HepG2 (cell line): ENCODE measurements at regions not wholly inside any gene's neighbourhood (a gene's known extent, or its start where the extent isn't known, plus 50 kb on each side); places are given as distances from the start of the nearest gene placed in this dataset.

Experiments
- ATAC-seq: fragments of 200-7000 bp; cut with Tn5 transposase; 3 replicates; pipeline ENCODE4 v1.9.1; 2020; ENCODE audit warnings: mild to moderate bottlenecking, moderate library complexity
- BruUV-seq: library from RNA; stranded (reverse); fragments of 400-500 nt; replicated peaks from 2 replicates; lab custom pipeline; 2021; lab: Mats Ljungman, UMichigan
- CTCF ChIA-PET: fragments of 300-600 bp; formaldehyde crosslinking; extraction: SDS; loops from one replicate; lab custom pipeline; 2021; ENCODE audit warnings: low total read pairs, inconsistent platforms, low intra/inter-chr PET ratio; lab: Yijun Ruan, JAX
- POLR2A ChIA-PET: fragments of 350-600 bp; sonication (Branson Sonifier 250); formaldehyde crosslinking; loops from one replicate; lab custom pipeline; 2020; ENCODE audit warnings: antibody characterized with exemption, inconsistent platforms; lab: Yijun Ruan, JAX
- DNase-seq: peaks from one replicate; pipeline ENCODE4 v3.0.0-alpha.2; 2015; ENCODE audit warnings: low spot score
- FAIRE-seq: peaks from 3 replicates; lab custom pipeline; 2011; peaks lifted over from hg19 to GRCh38; lab: Jason Lieb, UNC
- H2AFZ ChIP-seq: one replicate; pipeline ENCODE4 v1.6.1; 2011; ENCODE audit warnings: low read length, inconsistent platforms
- H3K27ac ChIP-seq: fragments of 300-600 bp; 3 replicates; pipeline ENCODE4 v1.8.0; 2011; ENCODE audit warnings: mixed run types, mild to moderate bottlenecking, mixed read lengths, low read length, inconsistent platforms; ENCODE audit not compliant: insufficient read depth; ENCODE audit errors: extremely low read length
- H3K27me3 ChIP-seq, 2 experiments: fragments of 200-600 bp in 1 of 2; 2 replicates in 1 of 2; 3 replicates in 1 of 2; pipeline versions ENCODE4 v1.6.0 to v1.8.0; 2011; ENCODE audit warnings: low read length in 2 of 2, mild to moderate bottlenecking in 2 of 2, moderate library complexity in 2 of 2, inconsistent platforms in 1 of 2; ENCODE audit not compliant: insufficient read depth in 2 of 2, control insufficient read depth in 1 of 2
- H3K36me3 ChIP-seq, 2 experiments: fragments of 200-600 bp in 1 of 2; replicated peaks in 1 of 2; 2 replicates in 1 of 2; 3 replicates in 1 of 2; pipeline versions ENCODE4 v1.5.1 to v1.8.0; 2011; ENCODE audit warnings: low read length in 2 of 2, inconsistent platforms in 1 of 2; ENCODE audit not compliant: insufficient read depth in 2 of 2, control insufficient read depth in 1 of 2
- H3K4me1 ChIP-seq: 2 replicates; pipeline ENCODE4 v1.5.1; 2012; ENCODE audit warnings: low read length, inconsistent platforms; ENCODE audit not compliant: insufficient read depth
- H3K4me2 ChIP-seq: 2 replicates; pipeline ENCODE4 v1.6.0; 2011; ENCODE audit warnings: low read depth, low read length, inconsistent platforms
- H3K4me3 ChIP-seq, 3 experiments: fragments of 200-600 bp in 1 of 3; sonication (generic), shearing (Covaris generic) in 1 of 3; replicated peaks in 1 of 3; 2 replicates each; pipeline ENCODE4 v1.5.1; 2011 to 2016; ENCODE audit warnings: low read length in 3 of 3, inconsistent platforms in 2 of 3, low read depth in 2 of 3, mild to moderate bottlenecking in 2 of 3, control low read depth in 1 of 3, mixed read lengths in 1 of 3; ENCODE audit not compliant: insufficient read depth in 1 of 3
- H3K79me2 ChIP-seq: one replicate; pipeline ENCODE4 v1.6.1; 2011; ENCODE audit warnings: low read length, inconsistent platforms; ENCODE audit not compliant: insufficient read depth
- H3K9ac ChIP-seq: 2 replicates; pipeline ENCODE4 v1.6.0; 2011; ENCODE audit warnings: mild to moderate bottlenecking, low read depth, low read length, inconsistent platforms; ENCODE audit not compliant: insufficient read depth
- H3K9me3 ChIP-seq: 2 replicates; pipeline ENCODE4 v1.5.1; 2012; ENCODE audit warnings: mild to moderate bottlenecking, low read length
- H4K20me1 ChIP-seq: 2 replicates; pipeline ENCODE4 v1.6.0; 2011; ENCODE audit warnings: inconsistent platforms, mild to moderate bottlenecking, low read length, moderate library complexity; ENCODE audit not compliant: insufficient read depth
- MAFK ChIP-seq, 2 experiments: IDR thresholded peaks in 1 of 2; conservative IDR thresholded peaks in 1 of 2; 2 replicates each; pipeline ENCODE4 v1.6.1; 2011; ENCODE audit warnings: improper control_type of control experiment in 2 of 2, low read length in 2 of 2
- MED8 ChIP-seq: sonication (generic); formaldehyde crosslinking; IDR thresholded peaks from 2 replicates; pipeline ENCODE4 v1.8.1; 2023; ENCODE audit warnings: mild to moderate bottlenecking, missing genetic modification reagents; ENCODE audit not compliant: insufficient replicate concordance
- NFIB ChIP-seq: sonication (generic); formaldehyde crosslinking; IDR thresholded peaks from 2 replicates; pipeline ENCODE4 v1.9.0; 2021; ENCODE audit warnings: missing genetic modification reagents, mild to moderate bottlenecking, borderline replicate concordance
- ZNF678 ChIP-seq: sonication (generic); formaldehyde crosslinking; IDR thresholded peaks from 2 replicates; pipeline ENCODE4 v1.4.0; 2020; ENCODE audit warnings: mild to moderate bottlenecking, missing genetic modification reagents
- WGBS: methylation state at CpG from one replicate; pipeline ENCODE4 v1.1.6; 2017; ENCODE audit warnings: low lambda C conversion rate; 5-methylcytosine and 5-hydroxymethylcytosine counted together
- in situ Hi-C: cut with HindIII; loops from 2 replicates; pipeline ENCODE4 v1.10.0; 2017; ENCODE audit warnings: low pct_unique_long_range_greater_than_20kb; ENCODE audit not compliant: extremely low pct_ligation_motif_present
- intact Hi-C: fragments of 100-400 bp; cut with micrococcal nuclease; formaldehyde crosslinking; loops from one replicate; pipeline ENCODE4 v1.10.0; 2022; ENCODE audit not compliant: unreplicated experiment
- TF ChIP-seq, protein P1 (sequence below): IDR thresholded peaks from 2 replicates; pipeline ENCODE4 v1.6.1; 2016; ENCODE audit warnings: low read depth, missing genetic modification reagents, missing compliant biosample characterization
- TF ChIP-seq, protein P2 (sequence below): sonication (generic); formaldehyde crosslinking; IDR thresholded peaks from 2 replicates; pipeline ENCODE4 v1.5.0; 2020; ENCODE audit warnings: mild to moderate bottlenecking, missing genetic modification reagents, borderline replicate concordance
- TF ChIP-seq, protein P3 (sequence below): IDR thresholded peaks from 2 replicates; pipeline ENCODE4 v1.6.1; 2018; ENCODE audit warnings: missing genetic modification reagents, mild to moderate bottlenecking, missing compliant biosample characterization
- TF ChIP-seq, protein P4 (sequence below): sonication (generic); formaldehyde crosslinking; IDR thresholded peaks from 2 replicates; pipeline ENCODE4 v1.4.0; 2020; ENCODE audit warnings: missing genetic modification reagents

DNA sequence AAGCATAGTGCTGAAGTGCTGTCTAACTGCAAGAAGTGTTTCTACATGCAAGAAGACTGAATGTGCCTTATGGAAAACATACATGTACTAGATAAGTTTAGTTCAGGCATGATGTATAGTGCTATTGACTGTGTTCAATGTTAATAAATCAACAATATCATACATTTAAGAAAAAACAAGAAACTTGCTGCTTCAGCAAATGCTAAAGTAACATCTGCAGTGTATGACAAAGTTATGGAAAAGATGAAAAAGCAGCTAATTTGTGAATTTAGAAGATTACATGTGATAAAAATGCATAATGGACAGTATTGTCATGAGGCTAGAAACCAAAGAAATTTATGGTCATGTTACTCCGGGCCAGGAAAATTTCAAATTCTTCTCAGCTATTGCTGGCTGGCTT, 174.9 kb upstream of the SPTLC3 start:
- H4K20me1 ChIP-seq = no peaks in the 10 kb centered on the region
- 5% methylated on average over 1 of the region's 1 CpG for WGBS
- H3K4me3 ChIP-seq = no peak overlapping the region
- POLR2A ChIA-PET = no interaction called here
- H3K27me3 ChIP-seq = no peaks in the 10 kb centered on the region
- no peak overlapping the region for H3K4me2 ChIP-seq
- H2AFZ ChIP-seq = no peak overlapping the region
- FAIRE-seq (no peak), DNase-seq (no peak), ATAC-seq (no peak)
- no peaks in the 10 kb centered on the region for H3K9me3 ChIP-seq
- in situ Hi-C loops = no loop called here
- intact Hi-C loops = no loop called here
- H3K79me2 ChIP-seq = no peaks in the 10 kb centered on the region
- no peak overlapping the region for H3K9ac ChIP-seq
- CTCF ChIA-PET = no interaction called here
- H3K36me3 ChIP-seq = no peaks in the 10 kb centered on the region
- H3K27ac ChIP-seq = no peak overlapping the region
- no TSS peak for BruUV-seq
- H3K4me1 ChIP-seq = no peaks in the 10 kb centered on the region
- TF ChIP-seq, protein P1, sequence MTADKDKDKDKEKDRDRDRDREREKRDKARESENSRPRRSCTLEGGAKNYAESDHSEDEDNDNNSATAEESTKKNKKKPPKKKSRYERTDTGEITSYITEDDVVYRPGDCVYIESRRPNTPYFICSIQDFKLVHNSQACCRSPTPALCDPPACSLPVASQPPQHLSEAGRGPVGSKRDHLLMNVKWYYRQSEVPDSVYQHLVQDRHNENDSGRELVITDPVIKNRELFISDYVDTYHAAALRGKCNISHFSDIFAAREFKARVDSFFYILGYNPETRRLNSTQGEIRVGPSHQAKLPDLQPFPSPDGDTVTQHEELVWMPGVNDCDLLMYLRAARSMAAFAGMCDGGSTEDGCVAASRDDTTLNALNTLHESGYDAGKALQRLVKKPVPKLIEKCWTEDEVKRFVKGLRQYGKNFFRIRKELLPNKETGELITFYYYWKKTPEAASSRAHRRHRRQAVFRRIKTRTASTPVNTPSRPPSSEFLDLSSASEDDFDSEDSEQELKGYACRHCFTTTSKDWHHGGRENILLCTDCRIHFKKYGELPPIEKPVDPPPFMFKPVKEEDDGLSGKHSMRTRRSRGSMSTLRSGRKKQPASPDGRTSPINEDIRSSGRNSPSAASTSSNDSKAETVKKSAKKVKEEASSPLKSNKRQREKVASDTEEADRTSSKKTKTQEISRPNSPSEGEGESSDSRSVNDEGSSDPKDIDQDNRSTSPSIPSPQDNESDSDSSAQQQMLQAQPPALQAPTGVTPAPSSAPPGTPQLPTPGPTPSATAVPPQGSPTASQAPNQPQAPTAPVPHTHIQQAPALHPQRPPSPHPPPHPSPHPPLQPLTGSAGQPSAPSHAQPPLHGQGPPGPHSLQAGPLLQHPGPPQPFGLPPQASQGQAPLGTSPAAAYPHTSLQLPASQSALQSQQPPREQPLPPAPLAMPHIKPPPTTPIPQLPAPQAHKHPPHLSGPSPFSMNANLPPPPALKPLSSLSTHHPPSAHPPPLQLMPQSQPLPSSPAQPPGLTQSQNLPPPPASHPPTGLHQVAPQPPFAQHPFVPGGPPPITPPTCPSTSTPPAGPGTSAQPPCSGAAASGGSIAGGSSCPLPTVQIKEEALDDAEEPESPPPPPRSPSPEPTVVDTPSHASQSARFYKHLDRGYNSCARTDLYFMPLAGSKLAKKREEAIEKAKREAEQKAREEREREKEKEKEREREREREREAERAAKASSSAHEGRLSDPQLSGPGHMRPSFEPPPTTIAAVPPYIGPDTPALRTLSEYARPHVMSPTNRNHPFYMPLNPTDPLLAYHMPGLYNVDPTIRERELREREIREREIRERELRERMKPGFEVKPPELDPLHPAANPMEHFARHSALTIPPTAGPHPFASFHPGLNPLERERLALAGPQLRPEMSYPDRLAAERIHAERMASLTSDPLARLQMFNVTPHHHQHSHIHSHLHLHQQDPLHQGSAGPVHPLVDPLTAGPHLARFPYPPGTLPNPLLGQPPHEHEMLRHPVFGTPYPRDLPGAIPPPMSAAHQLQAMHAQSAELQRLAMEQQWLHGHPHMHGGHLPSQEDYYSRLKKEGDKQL = no peak
- TF ChIP-seq, protein P2, sequence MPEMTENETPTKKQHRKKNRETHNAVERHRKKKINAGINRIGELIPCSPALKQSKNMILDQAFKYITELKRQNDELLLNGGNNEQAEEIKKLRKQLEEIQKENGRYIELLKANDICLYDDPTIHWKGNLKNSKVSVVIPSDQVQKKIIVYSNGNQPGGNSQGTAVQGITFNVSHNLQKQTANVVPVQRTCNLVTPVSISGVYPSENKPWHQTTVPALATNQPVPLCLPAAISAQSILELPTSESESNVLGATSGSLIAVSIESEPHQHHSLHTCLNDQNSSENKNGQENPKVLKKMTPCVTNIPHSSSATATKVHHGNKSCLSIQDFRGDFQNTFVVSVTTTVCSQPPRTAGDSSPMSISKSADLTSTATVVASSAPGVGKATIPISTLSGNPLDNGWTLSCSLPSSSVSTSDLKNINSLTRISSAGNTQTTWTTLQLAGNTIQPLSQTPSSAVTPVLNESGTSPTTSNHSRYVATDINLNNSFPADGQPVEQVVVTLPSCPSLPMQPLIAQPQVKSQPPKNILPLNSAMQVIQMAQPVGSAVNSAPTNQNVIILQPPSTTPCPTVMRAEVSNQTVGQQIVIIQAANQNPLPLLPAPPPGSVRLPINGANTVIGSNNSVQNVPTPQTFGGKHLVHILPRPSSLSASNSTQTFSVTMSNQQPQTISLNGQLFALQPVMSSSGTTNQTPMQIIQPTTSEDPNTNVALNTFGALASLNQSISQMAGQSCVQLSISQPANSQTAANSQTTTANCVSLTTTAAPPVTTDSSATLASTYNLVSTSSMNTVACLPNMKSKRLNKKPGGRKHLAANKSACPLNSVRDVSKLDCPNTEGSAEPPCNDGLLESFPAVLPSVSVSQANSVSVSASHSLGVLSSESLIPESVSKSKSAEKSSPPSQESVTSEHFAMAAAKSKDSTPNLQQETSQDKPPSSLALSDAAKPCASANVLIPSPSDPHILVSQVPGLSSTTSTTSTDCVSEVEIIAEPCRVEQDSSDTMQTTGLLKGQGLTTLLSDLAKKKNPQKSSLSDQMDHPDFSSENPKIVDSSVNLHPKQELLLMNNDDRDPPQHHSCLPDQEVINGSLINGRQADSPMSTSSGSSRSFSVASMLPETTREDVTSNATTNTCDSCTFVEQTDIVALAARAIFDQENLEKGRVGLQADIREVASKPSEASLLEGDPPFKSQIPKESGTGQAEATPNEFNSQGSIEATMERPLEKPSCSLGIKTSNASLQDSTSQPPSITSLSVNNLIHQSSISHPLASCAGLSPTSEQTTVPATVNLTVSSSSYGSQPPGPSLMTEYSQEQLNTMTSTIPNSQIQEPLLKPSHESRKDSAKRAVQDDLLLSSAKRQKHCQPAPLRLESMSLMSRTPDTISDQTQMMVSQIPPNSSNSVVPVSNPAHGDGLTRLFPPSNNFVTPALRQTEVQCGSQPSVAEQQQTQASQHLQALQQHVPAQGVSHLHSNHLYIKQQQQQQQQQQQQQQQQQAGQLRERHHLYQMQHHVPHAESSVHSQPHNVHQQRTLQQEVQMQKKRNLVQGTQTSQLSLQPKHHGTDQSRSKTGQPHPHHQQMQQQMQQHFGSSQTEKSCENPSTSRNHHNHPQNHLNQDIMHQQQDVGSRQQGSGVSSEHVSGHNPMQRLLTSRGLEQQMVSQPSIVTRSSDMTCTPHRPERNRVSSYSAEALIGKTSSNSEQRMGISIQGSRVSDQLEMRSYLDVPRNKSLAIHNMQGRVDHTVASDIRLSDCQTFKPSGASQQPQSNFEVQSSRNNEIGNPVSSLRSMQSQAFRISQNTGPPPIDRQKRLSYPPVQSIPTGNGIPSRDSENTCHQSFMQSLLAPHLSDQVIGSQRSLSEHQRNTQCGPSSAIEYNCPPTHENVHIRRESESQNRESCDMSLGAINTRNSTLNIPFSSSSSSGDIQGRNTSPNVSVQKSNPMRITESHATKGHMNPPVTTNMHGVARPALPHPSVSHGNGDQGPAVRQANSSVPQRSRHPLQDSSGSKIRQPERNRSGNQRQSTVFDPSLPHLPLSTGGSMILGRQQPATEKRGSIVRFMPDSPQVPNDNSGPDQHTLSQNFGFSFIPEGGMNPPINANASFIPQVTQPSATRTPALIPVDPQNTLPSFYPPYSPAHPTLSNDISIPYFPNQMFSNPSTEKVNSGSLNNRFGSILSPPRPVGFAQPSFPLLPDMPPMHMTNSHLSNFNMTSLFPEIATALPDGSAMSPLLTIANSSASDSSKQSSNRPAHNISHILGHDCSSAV = no peak
- TF ChIP-seq NFIB (CRISPR knock-in tag) (no peak), MED8 (CRISPR knock-in tag) (no peak), ZNF678 (CRISPR knock-in tag) (no peak), MAFK (conservative IDR thresholded peaks at IDR 0.05 in 1 of 2, IDR thresholded peaks at IDR 0.05 in 1 of 2; ENCODE audit: low read length in 2 of 2) (peak; percentile 16 to 60; a peak in 3 of 4 replicates)
- TF ChIP-seq, protein P3, sequence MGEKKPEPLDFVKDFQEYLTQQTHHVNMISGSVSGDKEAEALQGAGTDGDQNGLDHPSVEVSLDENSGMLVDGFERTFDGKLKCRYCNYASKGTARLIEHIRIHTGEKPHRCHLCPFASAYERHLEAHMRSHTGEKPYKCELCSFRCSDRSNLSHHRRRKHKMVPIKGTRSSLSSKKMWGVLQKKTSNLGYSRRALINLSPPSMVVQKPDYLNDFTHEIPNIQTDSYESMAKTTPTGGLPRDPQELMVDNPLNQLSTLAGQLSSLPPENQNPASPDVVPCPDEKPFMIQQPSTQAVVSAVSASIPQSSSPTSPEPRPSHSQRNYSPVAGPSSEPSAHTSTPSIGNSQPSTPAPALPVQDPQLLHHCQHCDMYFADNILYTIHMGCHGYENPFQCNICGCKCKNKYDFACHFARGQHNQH (CRISPR knock-in tag) = no peak
- TF ChIP-seq, protein P4, sequence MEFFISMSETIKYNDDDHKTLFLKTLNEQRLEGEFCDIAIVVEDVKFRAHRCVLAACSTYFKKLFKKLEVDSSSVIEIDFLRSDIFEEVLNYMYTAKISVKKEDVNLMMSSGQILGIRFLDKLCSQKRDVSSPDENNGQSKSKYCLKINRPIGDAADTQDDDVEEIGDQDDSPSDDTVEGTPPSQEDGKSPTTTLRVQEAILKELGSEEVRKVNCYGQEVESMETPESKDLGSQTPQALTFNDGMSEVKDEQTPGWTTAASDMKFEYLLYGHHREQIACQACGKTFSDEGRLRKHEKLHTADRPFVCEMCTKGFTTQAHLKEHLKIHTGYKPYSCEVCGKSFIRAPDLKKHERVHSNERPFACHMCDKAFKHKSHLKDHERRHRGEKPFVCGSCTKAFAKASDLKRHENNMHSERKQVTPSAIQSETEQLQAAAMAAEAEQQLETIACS (CRISPR knock-in tag) = no peak
